ENCODE measurements at regions not wholly inside any gene's neighbourhood (a gene's known extent, or its start where the extent isn't known, plus 50 kb on each side); places are given as distances from the start of the nearest gene placed in this dataset.

GRCh38 chr13:44810061-44810840 lies 179.0 kb downstream of the NUFIP1 start:
- no peaks in the 10 kb centered on the region for H3K9me3 ChIP-seq (ENCODE audit: insufficient read depth, low read length)
- no peak for TF ChIP-seq CTCF (IDR thresholded peaks at IDR 0.05; ENCODE audit: low read depth, low read length)
- TF ChIP-seq EZH2phosphoT487 (IDR thresholded peaks at IDR 0.05; ENCODE audit: low read depth) = no peak
- no peaks in the 10 kb centered on the region for H4K20me1 ChIP-seq (ENCODE audit: insufficient read depth, low read length)
- no peak overlapping the region for H3K4me2 ChIP-seq (ENCODE audit: low read length)
- H3K4me1 ChIP-seq (ENCODE audit: low read length) = no peaks in the 10 kb centered on the region
- no peak overlapping the region for H3K9ac ChIP-seq (ENCODE audit: low read length)
- peaks cover 7% of the 10 kb centered on the region; the same call in 1 of the 2 replicates for H3K27me3 ChIP-seq (ENCODE audit: low read depth, low read length)
- H3K4me3 ChIP-seq (ENCODE audit: low read length) = no peak overlapping the region
- no peak overlapping the region for H2AFZ ChIP-seq (ENCODE audit: low read depth, low read length)
- H3K36me3 ChIP-seq (replicated peaks; ENCODE audit: low read depth, low read length) = no peaks in the 10 kb centered on the region
- H3K79me2 ChIP-seq (ENCODE audit: low read length) = no peaks in the 10 kb centered on the region
- no peak overlapping the region for H3K27ac ChIP-seq (ENCODE audit: low read length)

GRCh38 chr13:44809190-44809589 lies 180.1 kb downstream of the NUFIP1 start:
- Histone ChIP-seq H2AFZ (ENCODE audit: low read depth, low read length) (no peak overlapping the region), H3K79me2 (ENCODE audit: low read length) (no peaks in the 10 kb centered on the region), H3K4me3 (ENCODE audit: low read length) (no peak overlapping the region), H3K36me3 (replicated peaks; ENCODE audit: low read depth, low read length) (no peaks in the 10 kb centered on the region), H3K4me2 (ENCODE audit: low read length) (no peak overlapping the region), H3K27me3 (ENCODE audit: low read depth, low read length) (peaks cover 7% of the 10 kb centered on the region; the same call in 1 of the 2 replicates), H4K20me1 (ENCODE audit: insufficient read depth, low read length) (no peaks in the 10 kb centered on the region), H3K27ac (ENCODE audit: low read length) (no peak overlapping the region), H3K4me1 (ENCODE audit: low read length) (no peaks in the 10 kb centered on the region), H3K9me3 (ENCODE audit: insufficient read depth, low read length) (no peaks in the 10 kb centered on the region), H3K9ac (ENCODE audit: low read length) (no peak overlapping the region)
- TF ChIP-seq EZH2phosphoT487 (IDR thresholded peaks at IDR 0.05; ENCODE audit: low read depth) = no peak
- no peak for TF ChIP-seq CTCF (IDR thresholded peaks at IDR 0.05; ENCODE audit: low read depth, low read length)

GRCh38 chr13:44808185-44808584 lies 181.1 kb downstream of the NUFIP1 start:
- Histone ChIP-seq H3K9me3 (ENCODE audit: insufficient read depth, low read length) (no peaks in the 10 kb centered on the region), H3K79me2 (ENCODE audit: low read length) (no peaks in the 10 kb centered on the region), H3K36me3 (replicated peaks; ENCODE audit: low read depth, low read length) (no peaks in the 10 kb centered on the region), H3K27ac (ENCODE audit: low read length) (no peak overlapping the region), H3K9ac (ENCODE audit: low read length) (no peak overlapping the region), H2AFZ (ENCODE audit: low read depth, low read length) (no peak overlapping the region), H3K4me3 (ENCODE audit: low read length) (no peak overlapping the region), H3K4me2 (ENCODE audit: low read length) (no peak overlapping the region), H4K20me1 (ENCODE audit: insufficient read depth, low read length) (no peaks in the 10 kb centered on the region), H3K27me3 (ENCODE audit: low read depth, low read length) (peaks cover 7% of the 10 kb centered on the region; the same call in 1 of the 2 replicates), H3K4me1 (ENCODE audit: low read length) (no peaks in the 10 kb centered on the region)
- TF ChIP-seq EZH2phosphoT487 (IDR thresholded peaks at IDR 0.05; ENCODE audit: low read depth) = no peak
- TF ChIP-seq CTCF (IDR thresholded peaks at IDR 0.05; ENCODE audit: low read depth, low read length) = no peak

- Histone ChIP-seq H3K4me2 (ENCODE audit: low read length) (no peak overlapping the region), H3K9me3 (ENCODE audit: insufficient read depth, low read length) (no peaks in the 10 kb centered on the region), H3K27ac (ENCODE audit: low read length) (no peak overlapping the region), H3K4me3 (ENCODE audit: low read length) (no peak overlapping the region), H4K20me1 (ENCODE audit: insufficient read depth, low read length) (no peaks in the 10 kb centered on the region), H3K79me2 (ENCODE audit: low read length) (no peaks in the 10 kb centered on the region), H3K4me1 (ENCODE audit: low read length) (no peaks in the 10 kb centered on the region), H2AFZ (ENCODE audit: low read depth, low read length) (no peak overlapping the region), H3K27me3 (ENCODE audit: low read depth, low read length) (peaks cover 7% of the 10 kb centered on the region; the same call in 1 of the 2 replicates), H3K36me3 (replicated peaks; ENCODE audit: low read depth, low read length) (no peaks in the 10 kb centered on the region), H3K9ac (ENCODE audit: low read length) (no peak overlapping the region)
- no peak for TF ChIP-seq CTCF (IDR thresholded peaks at IDR 0.05; ENCODE audit: low read depth, low read length)
- no peak for TF ChIP-seq EZH2phosphoT487 (IDR thresholded peaks at IDR 0.05; ENCODE audit: low read depth)
Measured at GRCh38 chr13:44807449-44808034, 181.7 kb downstream of the NUFIP1 start.
